ENCODE measurements at regions not wholly inside any gene's neighbourhood (a gene's known extent, or its start where the extent isn't known, plus 50 kb on each side); places are given as distances from the start of the nearest gene placed in this dataset.
A peak's percentile ranks its signal among the peaks of the same experiment; 100 is the strongest.

DNA sequence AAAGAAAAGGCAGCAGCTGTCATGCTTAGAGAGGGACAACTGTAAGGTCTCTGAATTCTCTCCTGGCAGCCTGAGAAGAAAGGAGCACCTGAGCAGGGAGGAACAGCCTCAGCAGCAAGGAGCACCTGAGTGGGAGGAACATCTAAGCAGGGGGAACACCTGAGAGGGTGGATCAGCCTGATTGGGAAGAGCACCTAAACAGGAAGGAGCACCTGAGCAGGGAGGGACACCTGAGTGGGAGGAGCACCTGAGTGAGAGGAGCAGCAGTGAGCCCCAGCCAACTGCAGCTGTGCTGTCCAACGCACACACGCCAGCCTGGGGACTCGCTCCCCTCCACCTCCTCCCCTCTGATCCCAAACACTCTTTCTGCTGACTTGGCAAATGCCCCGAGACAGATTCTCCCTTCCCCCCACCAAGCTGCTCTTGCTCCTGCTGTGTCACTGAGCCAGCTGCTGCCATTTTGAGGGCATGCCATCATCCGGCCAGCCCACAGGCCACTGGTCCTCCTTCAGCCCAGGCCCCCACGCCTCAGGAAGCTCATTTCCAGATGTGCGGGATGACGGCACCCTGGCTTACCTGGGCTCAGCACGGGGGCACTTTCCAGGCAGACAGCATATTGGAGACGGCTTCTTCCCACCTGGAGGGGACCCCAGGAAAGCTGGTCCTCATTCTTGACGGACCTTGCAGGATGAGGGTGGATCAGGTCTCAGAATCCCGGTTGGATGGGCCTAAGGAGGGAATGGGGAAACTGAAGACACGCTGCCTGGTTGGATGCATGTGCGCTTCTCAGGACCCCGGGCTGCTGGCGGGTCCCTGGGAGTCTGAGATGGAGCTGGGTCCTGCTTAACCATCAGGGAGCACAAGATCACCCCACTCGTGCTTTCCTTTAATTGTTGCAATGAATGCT is 57.7 kb upstream of the RBFOX3 start:
- no peak for DNase-seq (ENCODE audit: low spot score)
- ATAC-seq (ENCODE audit: low FRiP score): no peak
- TF ChIP-seq, protein P1, sequence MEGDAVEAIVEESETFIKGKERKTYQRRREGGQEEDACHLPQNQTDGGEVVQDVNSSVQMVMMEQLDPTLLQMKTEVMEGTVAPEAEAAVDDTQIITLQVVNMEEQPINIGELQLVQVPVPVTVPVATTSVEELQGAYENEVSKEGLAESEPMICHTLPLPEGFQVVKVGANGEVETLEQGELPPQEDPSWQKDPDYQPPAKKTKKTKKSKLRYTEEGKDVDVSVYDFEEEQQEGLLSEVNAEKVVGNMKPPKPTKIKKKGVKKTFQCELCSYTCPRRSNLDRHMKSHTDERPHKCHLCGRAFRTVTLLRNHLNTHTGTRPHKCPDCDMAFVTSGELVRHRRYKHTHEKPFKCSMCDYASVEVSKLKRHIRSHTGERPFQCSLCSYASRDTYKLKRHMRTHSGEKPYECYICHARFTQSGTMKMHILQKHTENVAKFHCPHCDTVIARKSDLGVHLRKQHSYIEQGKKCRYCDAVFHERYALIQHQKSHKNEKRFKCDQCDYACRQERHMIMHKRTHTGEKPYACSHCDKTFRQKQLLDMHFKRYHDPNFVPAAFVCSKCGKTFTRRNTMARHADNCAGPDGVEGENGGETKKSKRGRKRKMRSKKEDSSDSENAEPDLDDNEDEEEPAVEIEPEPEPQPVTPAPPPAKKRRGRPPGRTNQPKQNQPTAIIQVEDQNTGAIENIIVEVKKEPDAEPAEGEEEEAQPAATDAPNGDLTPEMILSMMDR (IDR thresholded peaks at IDR 0.05): no peak

DNA sequence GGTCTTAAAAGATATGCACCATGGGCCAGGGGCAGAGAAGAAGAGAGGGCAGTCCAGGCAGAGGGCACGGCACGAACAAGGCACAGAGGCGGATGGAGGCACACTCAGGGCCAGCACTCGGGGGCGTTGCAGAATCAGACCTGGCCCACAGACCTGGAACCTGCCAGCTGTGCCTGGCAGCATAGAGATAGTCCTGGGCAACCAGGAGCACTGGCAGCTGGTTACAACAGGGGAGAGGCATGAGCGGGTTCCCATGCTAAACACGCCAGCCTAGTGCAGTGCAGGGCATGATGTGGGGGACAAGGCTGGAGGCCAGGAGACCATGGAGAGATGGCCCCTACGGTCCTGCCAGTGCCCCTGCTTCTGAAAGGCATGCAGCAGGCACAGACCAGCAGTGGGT is 56.9 kb upstream of the RBFOX3 start:
- TF ChIP-seq, protein P1 (IDR thresholded peaks at IDR 0.05): no peak
- no peak for DNase-seq (ENCODE audit: low spot score)
- no peak for ATAC-seq (ENCODE audit: low FRiP score)

DNA sequence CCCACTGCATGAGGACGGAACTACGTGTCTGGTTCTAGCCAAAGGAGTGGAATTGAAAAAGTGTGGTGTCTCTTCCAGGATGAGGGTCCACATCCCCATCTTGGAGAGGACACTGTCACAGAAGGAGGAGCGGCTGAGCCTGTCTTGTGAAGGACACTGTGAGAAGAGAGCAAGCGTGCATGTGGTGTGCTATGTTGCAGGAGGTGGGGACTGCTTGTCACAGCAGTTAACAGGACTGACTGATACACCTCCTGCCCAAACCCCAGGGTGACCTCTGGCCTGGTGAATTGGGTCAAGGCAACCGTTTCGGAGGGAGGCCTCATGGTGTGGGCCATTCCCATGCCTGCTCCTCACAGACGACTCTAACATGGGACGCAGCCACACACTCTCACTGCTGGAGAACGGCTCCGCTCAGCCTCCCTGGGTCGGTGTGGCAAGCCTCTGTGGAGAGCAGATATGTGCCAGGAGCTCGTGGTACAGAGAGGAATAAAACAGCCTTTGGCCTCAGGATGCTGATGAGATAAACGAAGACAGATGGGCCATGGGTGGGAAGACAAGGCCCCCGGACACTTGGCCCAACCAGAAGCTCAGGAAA is 56.4 kb upstream of the RBFOX3 start:
- DNase-seq (ENCODE audit: low spot score) (no peak), ATAC-seq (ENCODE audit: low FRiP score) (no peak)
- TF ChIP-seq, protein P1 (IDR thresholded peaks at IDR 0.05): no peak

DNA sequence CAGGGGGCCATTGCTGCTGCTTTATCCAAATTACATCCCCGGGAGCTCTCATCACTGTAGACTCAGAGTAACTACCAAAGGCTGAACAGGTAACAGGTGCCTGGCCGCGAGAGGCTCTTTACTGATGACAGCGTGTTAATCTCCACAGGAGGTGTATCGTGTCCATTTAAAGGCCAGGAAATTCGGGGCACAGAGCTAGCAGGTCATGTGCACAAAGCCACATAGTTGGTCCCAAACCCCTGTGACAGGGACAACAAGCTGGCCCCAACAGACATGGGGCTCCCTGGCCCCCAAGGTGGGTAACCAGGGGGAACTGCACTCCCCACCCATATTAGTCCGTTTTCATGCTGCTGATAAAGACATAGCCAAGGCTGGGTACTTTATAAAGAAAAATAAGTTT is 55.3 kb upstream of the RBFOX3 start:
- DNase-seq (ENCODE audit: low spot score) (no peak), ATAC-seq (ENCODE audit: low FRiP score) (no peak)
- TF ChIP-seq, protein P1 (IDR thresholded peaks at IDR 0.05): no peak

DNA sequence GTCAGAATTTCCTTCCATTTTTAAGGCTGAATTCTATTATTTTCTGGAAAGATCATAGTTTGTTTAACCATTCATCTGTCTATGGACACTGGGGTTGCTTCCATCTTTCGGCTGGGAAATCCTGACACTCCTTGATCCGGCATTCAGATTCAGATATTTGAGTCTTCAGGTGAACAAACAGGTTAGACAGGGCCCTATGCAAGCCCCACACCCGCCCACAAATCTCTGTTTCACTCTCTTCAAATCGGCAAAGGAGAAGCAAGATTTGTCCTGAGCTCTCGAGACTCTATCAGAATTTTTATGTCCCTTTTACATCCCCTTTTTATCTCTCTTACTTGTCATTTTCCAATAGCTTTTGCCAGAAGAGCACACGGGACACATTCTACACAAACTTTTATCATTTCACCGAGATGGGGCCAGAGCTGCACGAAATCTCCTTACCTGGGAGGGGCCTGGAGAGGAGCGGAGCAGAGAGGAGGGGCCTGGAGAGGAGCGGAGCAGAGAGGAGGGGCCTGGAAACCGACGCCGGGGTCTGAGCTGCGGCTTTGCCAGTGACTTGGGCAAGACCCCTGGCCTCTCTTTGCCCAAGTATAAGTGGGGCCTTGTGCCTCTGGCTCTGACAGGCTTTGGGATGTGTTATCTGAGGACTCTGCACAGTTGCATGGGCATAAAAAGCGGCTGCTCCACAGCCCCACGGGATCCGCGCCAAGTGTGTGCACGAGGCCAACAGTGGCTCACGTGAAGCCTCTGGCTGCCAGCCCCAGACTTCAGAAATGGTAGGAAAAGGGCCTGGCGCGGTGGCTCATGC is 54.3 kb upstream of the RBFOX3 start:
- TF ChIP-seq, protein P1 (IDR thresholded peaks at IDR 0.05): no peak
- DNase-seq (ENCODE audit: low spot score) (no peak), ATAC-seq (ENCODE audit: low FRiP score) (peak; percentile 83)

DNA sequence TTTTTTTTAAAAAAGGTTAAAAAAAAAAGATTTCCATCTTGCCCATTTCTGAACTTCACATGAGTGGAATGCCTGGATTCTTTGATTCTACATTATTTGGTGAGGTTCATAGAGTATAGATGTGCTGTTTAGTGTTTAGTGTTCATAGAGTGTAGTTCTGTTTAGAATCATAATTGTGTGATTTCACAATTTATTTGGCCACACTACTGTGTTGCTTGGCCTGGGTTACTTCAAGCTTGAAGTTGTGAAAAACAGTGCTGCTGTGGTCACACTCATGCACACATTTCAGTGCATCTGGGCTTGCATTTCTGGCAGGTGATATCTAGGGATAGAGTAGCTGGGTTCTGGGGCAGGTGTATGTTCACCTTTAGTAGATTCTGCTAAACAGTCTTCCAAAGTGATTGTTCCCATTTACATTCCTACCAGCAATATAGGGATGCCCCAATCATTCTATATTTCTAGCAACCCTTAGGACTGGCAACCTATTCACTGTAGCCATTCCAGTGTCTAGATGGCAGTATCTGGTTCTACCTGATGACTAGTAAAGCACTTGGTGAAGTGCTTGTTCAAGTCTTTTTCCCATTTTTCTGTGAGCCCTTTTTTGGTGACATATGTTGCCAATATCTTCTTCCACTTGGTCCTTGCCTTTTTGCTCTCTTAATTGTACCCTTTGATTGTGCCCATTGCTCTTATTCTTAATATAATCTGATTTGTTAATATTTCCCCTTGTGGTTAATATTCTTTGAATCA is 50.6 kb upstream of the RBFOX3 start:
- DNase-seq (ENCODE audit: low spot score) (no peak), ATAC-seq (ENCODE audit: low FRiP score) (no peak)
- TF ChIP-seq, protein P1 (IDR thresholded peaks at IDR 0.05): no peak
